DMS153 treated with DMSO at 0.1 percent for 48 hours (cell line): ENCODE measurements at regions not wholly inside any gene's neighbourhood (a gene's known extent, or its start where the extent isn't known, plus 50 kb on each side); places are given as distances from the start of the nearest gene placed in this dataset.

Experiments used
- DNase-seq: peaks from one replicate; lab custom pipeline; 2025; ENCODE audit not compliant: unreplicated experiment; lab: John Stamatoyannopoulos, UW

- DNase-seq, result no peak
Measured at GRCh38 chr5:153881687-153882086, 157.0 kb downstream of the FAM114A2 start.

- peak; percentile 27 for DNase-seq
Measured at GRCh38 chr5:153880106-153880505, 158.6 kb downstream of the FAM114A2 start.

- DNase-seq, result no peak
Measured at GRCh38 chr5:153879596-153879995, 159.1 kb downstream of the FAM114A2 start.

- no peak for DNase-seq
Measured at GRCh38 chr5:153866176-153866575, 172.5 kb downstream of the FAM114A2 start.

GRCh38 chr5:153865016-153865415 lies 173.7 kb downstream of the FAM114A2 start:
- DNase-seq, result no peak

- no peak for DNase-seq
Measured at GRCh38 chr5:153863951-153864350, 174.8 kb downstream of the FAM114A2 start.
